ENCODE measurements at regions not wholly inside any gene's neighbourhood (a gene's known extent, or its start where the extent isn't known, plus 50 kb on each side); places are given as distances from the start of the nearest gene placed in this dataset.

GRCh38 chr4:4784379-4784778 is 75.1 kb upstream of the MSX1 start:
- TF ChIP-seq POLR2A (IDR thresholded peaks at IDR 0.05) (no peak), CTCF (IDR thresholded peaks at IDR 0.05) (no peak)

Measured in ovary (tissue), 3 donors.